A549 (cell line): ENCODE measurements at regions not wholly inside any gene's neighbourhood (a gene's known extent, or its start where the extent isn't known, plus 50 kb on each side); places are given as distances from the start of the nearest gene placed in this dataset.

Source experiments
- ATAC-seq, 2 experiments: fragments of 200-7000 bp in 1 of 2; fragments of >200 bp in 1 of 2; cut with Nextera tagmentation in 1 of 2; cut with Tn5 transposase in 1 of 2; 3 replicates each; pipeline versions ENCODE4 v1.8.0 to v1.9.1; 2018 to 2020; ENCODE audit warnings: mild to moderate bottlenecking in 1 of 2, moderate library complexity in 1 of 2
- CTCF ChIA-PET: fragments of 300-600 bp; sonication (Branson Sonifier 250); formaldehyde crosslinking; extraction: SDS; loops from one replicate; lab custom pipeline; 2021; ENCODE audit warnings: antibody characterized with exemption, inconsistent platforms; lab: Yijun Ruan, JAX
- POLR2A ChIA-PET: fragments of 350-600 bp; formaldehyde crosslinking; extraction: SDS; loops from one replicate; lab custom pipeline; 2021; ENCODE audit warnings: antibody characterized with exemption, inconsistent platforms; lab: Yijun Ruan, JAX
- DNase-seq, 2 experiments: peaks; one replicate each; pipeline versions ENCODE4 v3.0.0 to v3.0.0-alpha.2; 2011 to 2016; ENCODE audit warnings: low read depth in 1 of 2, low spot score in 1 of 2
- FAIRE-seq: peaks from 2 replicates; lab custom pipeline; 2011; peaks lifted over from hg19 to GRCh38; lab: Jason Lieb, UNC
- H3K27ac ChIP-seq, 2 experiments: fragments of >200 bp; sonication (Bioruptor Twin); formaldehyde crosslinking; 3 replicates each; pipeline ENCODE4 v1.5.1; 2016 to 2017
- H3K4me1 ChIP-seq: fragments of >200 bp; sonication (Bioruptor Twin); formaldehyde crosslinking; 3 replicates; pipeline ENCODE4 v1.6.1; 2016
- H3K4me2 ChIP-seq: fragments of >200 bp; sonication (Bioruptor Twin); formaldehyde crosslinking; 3 replicates; pipeline ENCODE4 v1.6.1; 2016
- H3K4me3 ChIP-seq: fragments of >200 bp; sonication (Bioruptor Twin); formaldehyde crosslinking; 3 replicates; pipeline ENCODE4 v1.5.1; 2016
- H3K9me3 ChIP-seq: fragments of >200 bp; sonication (Bioruptor Twin); formaldehyde crosslinking; 3 replicates; pipeline ENCODE4 v1.6.1; 2016
- CBX2 ChIP-seq: fragments of 200-600 bp; sonication (generic); IDR thresholded peaks from 2 replicates; pipeline ENCODE4 v1.6.1; 2016; ENCODE audit warnings: low read depth, mild to moderate bottlenecking, borderline replicate concordance
- CEBPB ChIP-seq, 2 experiments: fragments of >200 bp in 1 of 2; sonication (Bioruptor Twin) in 1 of 2; formaldehyde crosslinking in 1 of 2; IDR thresholded peaks; 2 replicates each; pipeline ENCODE4 v1.6.1; 2012 to 2016
- CHD2 ChIP-seq: fragments of 150-350 bp; IDR thresholded peaks from 2 replicates; pipeline ENCODE4 v1.6.1; 2014; ENCODE audit warnings: low read length; ENCODE audit not compliant: partially characterized antibody
- E2F6 ChIP-seq: IDR thresholded peaks from 2 replicates; pipeline ENCODE4 v1.6.1; 2012; ENCODE audit warnings: low read depth, borderline replicate concordance
- ELK1 ChIP-seq: fragments of 150-350 bp; IDR thresholded peaks from 2 replicates; pipeline ENCODE4 v1.6.1; 2014; ENCODE audit warnings: low read depth, mild to moderate bottlenecking, low read length
- HMGXB4 ChIP-seq: fragments of 250-450 bp; sonication (Bioruptor Pico); IDR thresholded peaks from 2 replicates; pipeline ENCODE4 v1.5.0; 2021; ENCODE audit warnings: mild to moderate bottlenecking, moderate library complexity, borderline replicate concordance
- HOXA7 ChIP-seq: fragments of 250-450 bp; sonication (Bioruptor Pico); IDR thresholded peaks from 2 replicates; pipeline ENCODE4 v1.5.0; 2020; ENCODE audit warnings: mild to moderate bottlenecking, moderate library complexity
- JUN ChIP-seq, 2 experiments: fragments of >200 bp; sonication (Bioruptor Twin); formaldehyde crosslinking; IDR thresholded peaks; 2 replicates in 1 of 2; 3 replicates in 1 of 2; pipeline ENCODE4 v1.6.1; 2016 to 2017
- MAFK ChIP-seq: fragments of 450-650 bp; IDR thresholded peaks from 2 replicates; pipeline ENCODE4 v1.6.1; 2014; ENCODE audit not compliant: partially characterized antibody
- MYC ChIP-seq: IDR thresholded peaks from 2 replicates; pipeline ENCODE4 v1.6.1; 2012; ENCODE audit warnings: mild to moderate bottlenecking, inconsistent platforms, low read length, improper control_type of control experiment, borderline replicate concordance
- NPAS2 ChIP-seq: fragments of 250-450 bp; sonication (Bioruptor Pico); IDR thresholded peaks from 2 replicates; pipeline ENCODE4 v1.8.0; 2022; ENCODE audit warnings: mild to moderate bottlenecking, moderate library complexity, borderline replicate concordance
- NR3C1 ChIP-seq: fragments of >200 bp; sonication (Bioruptor Twin); formaldehyde crosslinking; IDR thresholded peaks from 3 replicates; pipeline ENCODE4 v1.6.1; 2017
- PBX3 ChIP-seq: IDR thresholded peaks from 2 replicates; pipeline ENCODE4 v1.6.1; 2012
- POLR2A ChIP-seq: IDR thresholded peaks from 2 replicates; pipeline ENCODE4 v1.6.1; 2012; ENCODE audit warnings: mild to moderate bottlenecking, low read length
- RARB ChIP-seq: fragments of 250-450 bp; sonication (Bioruptor Pico); IDR thresholded peaks from 2 replicates; pipeline ENCODE4 v1.8.0; 2021; ENCODE audit warnings: mild to moderate bottlenecking, moderate library complexity
- RFX5 ChIP-seq: fragments of 450-650 bp; IDR thresholded peaks from 2 replicates; pipeline ENCODE4 v1.7.1; 2014; ENCODE audit warnings: antibody characterized with exemption, mild to moderate bottlenecking, moderate library complexity
- ZC3H11A ChIP-seq: fragments of 450-650 bp; IDR thresholded peaks from 2 replicates; pipeline ENCODE4 v1.6.1; 2014; ENCODE audit warnings: antibody characterized with exemption, mild to moderate bottlenecking
- ZFP36 ChIP-seq: fragments of 450-650 bp; IDR thresholded peaks from 2 replicates; pipeline ENCODE4 v1.6.1; 2014; ENCODE audit warnings: borderline replicate concordance; ENCODE audit not compliant: partially characterized antibody
- ZSCAN20 ChIP-seq: fragments of 250-450 bp; sonication (Bioruptor Pico); IDR thresholded peaks from 2 replicates; pipeline ENCODE4 v1.8.0; 2022; ENCODE audit warnings: mild to moderate bottlenecking, moderate library complexity
- WGBS: methylation state at CpG from one replicate; pipeline ENCODE4 v1.1.6; 2017; ENCODE audit errors: missing lambda C conversion rate; 5-methylcytosine and 5-hydroxymethylcytosine counted together

GRCh38 chr18:6627645-6628044 lies 101.9 kb upstream of the ARHGAP28 start:
- ChIA-PET CTCF (no interaction called here), POLR2A (no interaction called here)
- no peak overlapping the region for H3K27ac ChIP-seq
- no peak for TF ChIP-seq POLR2A
- TF ChIP-seq ZC3H11A = no peak
- TF ChIP-seq ZFP36 = no peak
- no peak for TF ChIP-seq RFX5
- no peak for TF ChIP-seq ELK1
- TF ChIP-seq RARB (CRISPR knock-in tag) = no peak
- TF ChIP-seq MAFK = no peak
- TF ChIP-seq E2F6 = no peak
- TF ChIP-seq NPAS2 (CRISPR knock-in tag) = no peak
- no peak for TF ChIP-seq HMGXB4 (CRISPR knock-in tag)
- TF ChIP-seq NR3C1 = no peak
- no peak for ATAC-seq
- H3K9me3 ChIP-seq = no peaks in the 10 kb centered on the region
- DNase-seq = no peak
- H3K4me1 ChIP-seq = no peaks in the 10 kb centered on the region
- no peak for FAIRE-seq
- 21% methylated on average over 3 of the region's 4 CpGs for WGBS
- H3K4me3 ChIP-seq = no peak overlapping the region
- no peak overlapping the region for H3K4me2 ChIP-seq

- H3K4me2 ChIP-seq = no peak overlapping the region
- no peak for TF ChIP-seq HOXA7 (CRISPR knock-in tag)
- TF ChIP-seq CEBPB (IDR thresholded peaks at IDR 0.05) = no peak
- TF ChIP-seq, all 56 proteins: peak for 0
- DNase-seq (no peak), ATAC-seq (no peak), FAIRE-seq (no peak)
- ChIA-PET POLR2A (no interaction called here), CTCF (no interaction called here)
- H3K4me1 ChIP-seq = no peaks in the 10 kb centered on the region
- no peak overlapping the region for H3K27ac ChIP-seq
- no peaks in the 10 kb centered on the region for H3K9me3 ChIP-seq
- H3K4me3 ChIP-seq = no peak overlapping the region
- WGBS = 17% methylated on average over 2 of the region's 2 CpGs
These were observed 101.3 kb upstream of the ARHGAP28 start for GRCh38 chr18:6628187-6628586.

GRCh38 chr18:6629635-6630140 lies 99.8 kb upstream of the ARHGAP28 start:
- H3K4me3 ChIP-seq = no peak overlapping the region
- POLR2A ChIA-PET = no interaction called here
- CTCF ChIA-PET = no interaction called here
- DNase-seq = peak in 1 of 2 experiments; percentile 2
- H3K4me1 ChIP-seq = no peaks in the 10 kb centered on the region
- no peak overlapping the region for H3K27ac ChIP-seq
- no peak for FAIRE-seq
- H3K4me2 ChIP-seq = no peak overlapping the region
- TF ChIP-seq CEBPB (IDR thresholded peaks at IDR 0.05) (no peak), CHD2 (no peak), MYC (no peak), ZSCAN20 (CRISPR knock-in tag) (no peak), PBX3 (no peak), CBX2 (no peak), ELK1 (no peak), JUN (IDR thresholded peaks at IDR 0.05) (no peak)
- H3K9me3 ChIP-seq = no peaks in the 10 kb centered on the region
- WGBS = 12% methylated on average over 5 of the region's 5 CpGs
- ATAC-seq = no peak
